Thoracic aorta (tissue), 2 donors: ENCODE measurements at regions not wholly inside any gene's neighbourhood (a gene's known extent, or its start where the extent isn't known, plus 50 kb on each side); places are given as distances from the start of the nearest gene placed in this dataset.

ENCODE experiments used
- ATAC-seq: fragments of 150-250 bp; one replicate; pipeline ENCODE4 v1.8.0; 2017; ENCODE audit warnings: low read depth; ENCODE audit not compliant: insufficient number of reproducible peaks, low FRiP score
- DNase-seq: peaks from one replicate; pipeline ENCODE4 v3.0.0-alpha.2; 2020; ENCODE audit warnings: low spot score
- H3K27ac ChIP-seq, 2 donors: fragments of 200-600 bp; sonication (generic); 1 replicate in 1 of 2; 2 replicates in 1 of 2; pipeline ENCODE4 v1.5.1; 2016; ENCODE audit warnings: mild to moderate bottlenecking in 2 of 2, moderate library complexity in 2 of 2
- H3K27me3 ChIP-seq: fragments of 200-600 bp; sonication (generic); replicated peaks from 2 replicates; pipeline ENCODE4 v1.6.0; 2016; ENCODE audit warnings: mild to moderate bottlenecking; ENCODE audit not compliant: insufficient read depth
- H3K36me3 ChIP-seq: fragments of 200-600 bp; sonication (generic); one replicate; pipeline ENCODE4 v1.5.1; 2016
- H3K4me1 ChIP-seq, 2 donors: fragments of 200-600 bp; sonication (generic); 1 replicate in 1 of 2; 2 replicates in 1 of 2; pipeline versions ENCODE4 v1.5.1 to v1.6.0; 2016; ENCODE audit warnings: low read depth in 2 of 2, mild to moderate bottlenecking in 1 of 2; ENCODE audit not compliant: control insufficient read depth in 1 of 2
- H3K4me3 ChIP-seq: fragments of 200-600 bp; sonication (generic); 2 replicates; pipeline ENCODE4 v1.5.1; 2016; ENCODE audit warnings: mild to moderate bottlenecking
- H3K9me3 ChIP-seq: fragments of 200-600 bp; sonication (generic); 2 replicates; pipeline ENCODE4 v1.5.1; 2016
- TF ChIP-seq, protein P1 (sequence below): fragments of 200-600 bp; sonication (generic); IDR thresholded peaks from one replicate; pipeline ENCODE4 v1.5.1; 2019; ENCODE audit warnings: antibody characterized with exemption

DNA sequence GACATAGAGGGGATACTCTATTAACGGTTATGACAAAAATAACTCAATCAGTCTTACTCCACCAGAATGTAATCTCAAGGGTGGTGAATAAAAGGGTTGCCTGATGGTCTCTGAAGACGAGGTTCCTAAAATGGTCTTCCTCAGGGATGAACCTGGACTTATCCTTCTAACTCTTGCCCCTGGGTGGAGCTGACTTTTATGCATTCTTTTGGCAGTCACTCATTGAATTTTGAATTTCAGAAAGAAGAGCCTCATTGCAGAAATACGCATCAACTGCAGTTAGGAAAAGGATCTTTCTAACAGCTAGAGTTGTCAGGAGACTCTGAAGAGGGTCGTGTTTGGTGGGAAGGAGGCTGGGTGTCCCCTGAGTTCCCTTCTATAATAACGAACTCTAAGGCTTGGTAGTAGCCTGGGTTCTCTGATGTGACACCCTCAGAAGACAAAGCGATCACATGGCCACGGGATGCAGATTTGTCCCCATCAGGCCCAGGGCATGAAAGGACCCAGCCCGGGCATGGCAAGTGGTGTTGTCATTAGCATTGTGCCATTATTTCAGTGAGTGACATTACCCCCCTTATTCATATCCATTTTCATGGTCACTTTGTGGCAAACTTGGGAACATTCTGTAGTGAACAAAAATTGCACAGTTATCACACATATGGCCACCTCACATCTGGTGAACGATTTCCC lies 58.6 kb upstream of the JCAD start:
- H3K36me3 ChIP-seq: no peaks in the 10 kb centered on the region
- no peak overlapping the region for H3K27ac ChIP-seq
- no peaks in the 10 kb centered on the region for H3K9me3 ChIP-seq
- DNase-seq (no peak), ATAC-seq (no peak)
- peaks cover 8 to 22% of the 10 kb centered on the region in 2 donors for H3K4me1 ChIP-seq
- TF ChIP-seq, protein P1, sequence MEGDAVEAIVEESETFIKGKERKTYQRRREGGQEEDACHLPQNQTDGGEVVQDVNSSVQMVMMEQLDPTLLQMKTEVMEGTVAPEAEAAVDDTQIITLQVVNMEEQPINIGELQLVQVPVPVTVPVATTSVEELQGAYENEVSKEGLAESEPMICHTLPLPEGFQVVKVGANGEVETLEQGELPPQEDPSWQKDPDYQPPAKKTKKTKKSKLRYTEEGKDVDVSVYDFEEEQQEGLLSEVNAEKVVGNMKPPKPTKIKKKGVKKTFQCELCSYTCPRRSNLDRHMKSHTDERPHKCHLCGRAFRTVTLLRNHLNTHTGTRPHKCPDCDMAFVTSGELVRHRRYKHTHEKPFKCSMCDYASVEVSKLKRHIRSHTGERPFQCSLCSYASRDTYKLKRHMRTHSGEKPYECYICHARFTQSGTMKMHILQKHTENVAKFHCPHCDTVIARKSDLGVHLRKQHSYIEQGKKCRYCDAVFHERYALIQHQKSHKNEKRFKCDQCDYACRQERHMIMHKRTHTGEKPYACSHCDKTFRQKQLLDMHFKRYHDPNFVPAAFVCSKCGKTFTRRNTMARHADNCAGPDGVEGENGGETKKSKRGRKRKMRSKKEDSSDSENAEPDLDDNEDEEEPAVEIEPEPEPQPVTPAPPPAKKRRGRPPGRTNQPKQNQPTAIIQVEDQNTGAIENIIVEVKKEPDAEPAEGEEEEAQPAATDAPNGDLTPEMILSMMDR: no peak
- no peaks in the 10 kb centered on the region for H3K27me3 ChIP-seq
- no peak overlapping the region for H3K4me3 ChIP-seq

DNA sequence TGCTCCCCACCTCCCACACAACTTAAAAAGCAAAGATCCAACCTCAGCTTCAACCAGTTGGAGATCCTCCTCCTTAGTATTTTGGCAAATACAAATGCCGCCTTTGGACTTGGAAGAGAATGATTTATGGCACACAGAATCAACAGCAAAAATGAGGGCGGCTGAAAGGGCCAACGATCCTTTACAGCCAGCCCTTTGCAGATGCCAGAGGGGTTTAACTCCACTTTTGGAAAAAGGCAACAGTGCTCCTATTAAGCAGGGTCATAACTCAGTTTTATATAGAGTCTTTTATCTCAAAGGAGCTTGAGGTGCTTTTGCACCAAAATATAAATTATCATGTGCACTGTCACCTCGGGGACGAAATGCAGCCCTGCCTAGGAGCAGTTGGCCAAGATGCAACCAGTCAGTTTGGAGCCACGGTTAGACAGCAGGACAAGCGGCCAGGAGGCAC lies 56.7 kb upstream of the JCAD start:
- ATAC-seq: no peak
- H3K27ac ChIP-seq: no peak overlapping the region
- H3K4me1 ChIP-seq: peaks cover 8 to 26% of the 10 kb centered on the region in 2 donors
- TF ChIP-seq, protein P1: no peak
- H3K27me3 ChIP-seq: no peaks in the 10 kb centered on the region
- no peak for DNase-seq
- no peaks in the 10 kb centered on the region for H3K9me3 ChIP-seq
- no peaks in the 10 kb centered on the region for H3K36me3 ChIP-seq
- peak overlapping the region; percentile 31 for H3K4me3 ChIP-seq

DNA sequence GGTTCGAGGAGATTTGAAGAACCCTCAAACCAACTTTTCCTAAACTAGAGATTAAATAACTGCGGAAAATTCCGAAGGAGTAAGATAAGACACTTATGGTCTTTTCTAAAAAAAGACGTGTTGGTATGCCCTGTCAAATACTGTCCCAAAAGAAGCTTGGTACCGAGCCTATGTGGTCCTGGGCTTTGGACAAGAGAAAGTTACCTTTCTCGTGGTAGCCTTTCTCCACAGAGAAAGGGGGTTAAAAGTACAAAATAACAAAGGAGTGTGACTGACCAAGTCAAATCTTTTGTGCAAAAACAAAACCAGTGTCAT lies 56.2 kb upstream of the JCAD start:
- DNase-seq: no peak
- Histone ChIP-seq H3K27ac (no peak overlapping the region), H3K4me1 (peaks cover 8 to 26% of the 10 kb centered on the region in 2 donors), H3K27me3 (no peaks in the 10 kb centered on the region), H3K4me3 (peak overlapping the region; percentile 31), H3K36me3 (no peaks in the 10 kb centered on the region), H3K9me3 (no peaks in the 10 kb centered on the region)
- ATAC-seq: no peak
- TF ChIP-seq, protein P1: no peak

DNA sequence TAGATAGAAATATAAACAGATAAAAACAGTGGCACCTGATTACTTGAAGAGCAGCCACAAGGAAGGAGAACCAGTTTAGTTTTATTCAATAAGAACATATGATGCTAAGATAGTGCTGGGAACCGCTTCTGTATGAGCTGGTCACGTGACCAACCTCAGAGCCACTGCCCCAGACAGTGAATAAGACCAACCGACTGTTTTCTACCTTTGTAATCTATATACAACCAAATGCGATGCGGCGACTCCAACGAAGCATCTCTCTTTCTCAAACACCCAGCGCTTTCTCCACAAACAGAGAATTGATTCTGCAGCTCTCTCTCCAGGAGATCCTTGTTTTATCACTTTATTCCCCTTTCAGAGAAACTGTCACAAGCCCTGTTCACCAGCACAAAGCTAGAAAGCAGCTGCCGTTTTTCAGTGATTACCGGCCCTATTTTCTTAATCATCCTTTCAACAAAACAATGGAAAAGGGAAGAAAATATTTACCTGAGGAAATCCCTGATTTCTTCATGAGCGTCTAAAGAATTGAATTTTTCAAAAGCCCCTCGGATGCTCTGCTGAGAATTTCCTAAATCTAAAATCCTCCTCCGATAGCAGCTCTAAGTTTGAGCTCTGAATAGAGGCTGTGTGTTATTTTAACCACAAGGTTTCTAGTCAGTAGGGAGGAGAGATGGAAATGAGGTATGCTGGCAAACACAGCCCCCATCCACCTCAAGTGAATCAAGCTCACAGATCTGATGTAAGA lies 55.7 kb upstream of the JCAD start:
- TF ChIP-seq, protein P1: no peak
- no peak for ATAC-seq
- no peak overlapping the region for H3K27ac ChIP-seq
- H3K36me3 ChIP-seq: no peaks in the 10 kb centered on the region
- H3K4me1 ChIP-seq: peaks cover 8 to 26% of the 10 kb centered on the region in 2 donors
- no peak for DNase-seq
- H3K4me3 ChIP-seq: peak overlapping the region; percentile 31
- H3K9me3 ChIP-seq: no peaks in the 10 kb centered on the region
- no peaks in the 10 kb centered on the region for H3K27me3 ChIP-seq

DNA sequence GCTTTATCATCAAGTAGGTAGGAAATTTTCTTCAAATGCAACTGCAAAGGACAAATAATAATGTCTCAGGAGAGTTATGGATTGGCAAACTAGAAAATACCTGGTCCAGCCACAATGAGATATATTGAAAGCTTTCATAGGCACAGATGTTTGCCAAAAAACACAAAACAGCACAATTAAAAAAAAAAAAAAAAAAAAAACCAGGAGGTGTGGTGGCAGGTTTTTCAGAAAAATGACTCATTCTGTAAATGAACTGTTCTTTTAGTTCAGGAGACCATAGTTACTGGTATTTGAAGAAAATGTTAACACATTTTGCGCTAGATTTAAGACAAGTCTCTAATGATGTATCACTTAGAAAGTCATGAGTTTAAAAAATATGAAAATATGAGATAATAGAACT lies 55.0 kb upstream of the JCAD start:
- Histone ChIP-seq H3K27me3 (no peaks in the 10 kb centered on the region), H3K36me3 (no peaks in the 10 kb centered on the region), H3K9me3 (no peaks in the 10 kb centered on the region), H3K4me1 (peaks cover 8 to 26% of the 10 kb centered on the region in 2 donors), H3K4me3 (no peak overlapping the region), H3K27ac (no peak overlapping the region)
- TF ChIP-seq, protein P1: no peak
- DNase-seq: no peak
- no peak for ATAC-seq
